ENCODE measurements at regions not wholly inside any gene's neighbourhood (a gene's known extent, or its start where the extent isn't known, plus 50 kb on each side); places are given as distances from the start of the nearest gene placed in this dataset.

DNA sequence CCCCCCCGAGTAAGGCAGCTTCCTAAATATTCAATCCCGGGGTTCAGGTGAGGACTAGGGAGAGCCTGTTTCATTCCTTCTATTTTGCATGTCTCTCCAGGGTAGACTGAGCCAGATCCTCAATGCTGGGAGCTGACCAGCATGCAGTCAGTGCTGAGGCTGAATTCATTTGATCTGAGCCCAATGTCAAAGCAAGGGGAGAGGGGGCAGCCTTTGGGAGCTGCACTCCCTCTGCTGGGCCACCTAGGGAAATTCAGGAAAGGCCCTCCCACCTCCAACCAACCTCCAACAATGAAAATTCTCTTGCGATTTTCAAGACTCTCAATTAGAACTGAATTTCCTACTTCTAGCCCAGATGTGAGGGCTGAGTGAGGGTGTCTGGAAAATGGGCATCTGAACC lies 371.2 kb downstream of the NPHP4 start:
- TF ChIP-seq CTCF (IDR thresholded peaks at IDR 0.05): peak in 8 of 12 donors; percentile 7 to 44 (median 30)
- TF ChIP-seq POLR2A (IDR thresholded peaks at IDR 0.05): no peak

All from heart left ventricle (tissue), 13 donors.